HT1080 (cell line): ENCODE measurements at regions not wholly inside any gene's neighbourhood (a gene's known extent, or its start where the extent isn't known, plus 50 kb on each side); places are given as distances from the start of the nearest gene placed in this dataset.

Experiments used
- DNase-seq: peaks from one replicate; pipeline ENCODE4 v3.0.0-alpha.2; 2015; ENCODE audit warnings: low read depth

DNA sequence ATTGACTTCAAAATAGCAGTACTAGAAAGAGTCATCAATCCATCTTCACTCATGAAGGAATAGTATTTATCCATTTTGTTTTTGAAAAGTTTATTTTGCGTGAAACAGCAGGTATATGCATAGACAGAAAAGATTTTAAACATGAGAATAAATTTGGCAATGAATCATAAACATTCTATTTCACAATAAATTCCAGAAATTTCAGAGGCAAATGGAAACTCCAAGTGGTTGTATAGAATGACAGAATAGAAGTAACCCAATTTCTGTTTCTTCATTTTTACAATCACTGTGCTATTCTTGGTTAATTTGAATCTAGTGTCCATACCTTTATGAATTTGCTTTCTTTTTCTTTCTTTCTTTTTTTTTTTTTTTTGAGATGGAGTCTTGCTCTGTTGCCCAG lies 173.0 kb upstream of the ECI2 start:
- DNase-seq = no peak

DNA sequence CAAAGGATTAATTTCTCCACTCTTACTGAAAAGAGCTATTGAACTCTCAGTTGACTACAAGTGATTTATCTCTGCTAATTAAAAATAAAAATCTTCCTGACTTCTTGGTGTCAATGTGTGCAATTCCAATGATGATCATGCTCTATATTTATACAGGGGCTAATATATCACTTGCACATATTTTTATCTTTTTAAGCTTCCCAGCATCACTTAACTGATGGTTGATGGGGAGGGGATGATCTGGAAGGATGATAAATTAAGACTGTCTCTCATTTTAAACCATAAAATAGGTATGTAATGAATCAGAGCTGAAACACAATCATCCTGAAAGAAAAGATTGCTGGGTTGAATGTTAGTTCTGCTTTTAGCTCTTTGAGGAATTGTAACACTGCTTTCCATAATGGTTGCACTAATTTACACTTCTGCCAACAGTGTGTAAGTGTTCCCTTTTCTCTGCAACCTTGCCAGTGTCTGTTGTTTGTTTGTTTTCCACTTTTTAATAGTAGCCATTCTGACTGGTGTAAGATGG lies 169.6 kb upstream of the ECI2 start:
- DNase-seq = no peak

DNA sequence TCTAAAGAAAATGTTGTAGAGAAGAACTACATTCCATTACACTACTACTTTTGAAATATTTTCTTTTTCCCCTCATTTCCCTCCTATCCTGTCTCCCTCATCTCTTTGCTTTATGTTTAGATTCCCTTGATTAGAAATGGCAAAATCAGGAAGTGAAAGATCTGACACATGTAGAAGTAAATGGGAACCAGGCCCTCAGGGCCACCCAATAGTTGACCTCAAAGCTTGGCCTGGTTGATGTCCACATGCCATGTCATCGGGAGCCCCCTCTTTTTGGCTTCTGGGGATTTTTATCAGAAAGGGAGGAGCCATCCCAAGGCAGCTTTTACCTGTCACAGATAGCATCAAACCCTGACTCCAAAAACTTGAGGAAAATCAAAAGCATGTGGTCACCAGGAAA lies 168.3 kb upstream of the ECI2 start:
- DNase-seq = no peak

DNA sequence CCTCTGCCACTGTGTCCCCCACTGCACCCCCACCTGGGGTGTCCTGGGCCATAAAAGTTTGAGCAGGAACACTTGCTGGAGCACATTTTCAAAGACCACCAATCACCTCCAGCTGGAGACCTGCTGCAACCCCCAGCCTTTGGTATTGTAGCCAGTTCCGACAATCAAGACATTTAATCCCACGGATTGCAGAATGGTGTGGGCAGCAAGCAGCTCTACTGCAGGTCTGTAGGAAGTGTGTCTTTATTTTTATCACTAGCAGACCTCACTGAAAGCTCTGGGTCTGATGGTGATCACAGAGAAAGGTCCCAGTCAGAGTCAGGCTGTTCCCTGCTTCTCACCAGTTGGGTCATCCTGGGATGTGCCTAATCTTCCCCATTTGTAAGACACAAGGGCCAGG lies 167.1 kb upstream of the ECI2 start:
- DNase-seq = no peak

DNA sequence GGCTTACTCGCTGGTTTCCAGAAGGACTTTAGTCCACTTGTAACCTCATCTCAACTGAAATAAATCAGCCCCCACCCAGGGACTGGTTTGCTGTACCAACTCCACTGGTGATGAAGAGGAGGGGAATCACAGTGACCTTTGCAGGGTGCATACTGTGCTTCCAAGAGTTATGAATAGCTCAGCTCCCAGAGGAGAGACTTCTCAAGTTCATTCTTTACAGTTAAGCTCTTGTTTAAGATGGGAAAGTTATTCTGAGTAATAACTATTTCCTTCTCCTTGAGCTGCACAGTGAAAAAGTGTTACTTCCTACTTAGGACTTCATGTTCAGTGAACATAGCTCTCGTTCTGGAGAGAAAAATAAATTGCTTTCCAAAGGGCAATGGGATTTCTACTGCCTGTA lies 166.5 kb upstream of the ECI2 start:
- DNase-seq = no peak

DNA sequence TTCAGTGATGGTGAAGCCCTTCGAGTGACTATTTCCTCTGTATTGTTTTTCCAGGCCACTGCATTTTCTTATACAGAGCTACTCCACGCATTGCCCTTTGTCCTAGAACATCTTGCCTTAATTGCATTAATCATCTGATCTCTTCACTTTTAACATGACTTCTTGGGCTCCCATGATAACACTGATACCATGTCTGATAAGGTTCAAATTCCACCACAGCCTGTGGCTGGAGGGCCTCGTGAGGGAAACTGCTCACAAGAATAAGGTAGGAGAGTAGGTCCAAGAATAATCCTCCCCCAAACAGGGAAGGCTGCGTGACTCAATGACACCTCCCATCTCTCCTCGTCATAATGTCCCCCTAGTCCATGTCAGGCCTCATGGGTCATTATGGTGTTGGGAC lies 165.5 kb upstream of the ECI2 start:
- DNase-seq = no peak

DNA sequence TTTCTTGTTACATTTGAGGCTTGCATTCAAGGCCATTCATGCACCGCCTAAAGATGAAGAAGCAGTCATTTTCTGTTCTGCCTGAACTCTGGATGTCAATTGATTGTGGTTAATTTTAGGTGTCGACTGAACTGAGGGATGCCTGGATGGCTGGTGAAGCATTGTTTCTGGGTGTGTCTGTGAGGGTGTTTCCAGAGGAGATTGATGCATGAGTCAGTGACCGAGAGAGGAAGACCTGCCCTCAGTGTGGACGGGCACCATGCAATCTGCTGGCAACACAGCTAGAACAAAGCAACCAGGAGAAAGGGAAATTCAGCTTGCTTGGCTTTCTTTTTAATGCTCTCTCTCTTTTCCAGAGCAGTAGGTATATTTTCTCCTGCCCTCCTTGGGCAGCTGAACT lies 164.1 kb upstream of the ECI2 start:
- DNase-seq = peak; percentile 77

DNA sequence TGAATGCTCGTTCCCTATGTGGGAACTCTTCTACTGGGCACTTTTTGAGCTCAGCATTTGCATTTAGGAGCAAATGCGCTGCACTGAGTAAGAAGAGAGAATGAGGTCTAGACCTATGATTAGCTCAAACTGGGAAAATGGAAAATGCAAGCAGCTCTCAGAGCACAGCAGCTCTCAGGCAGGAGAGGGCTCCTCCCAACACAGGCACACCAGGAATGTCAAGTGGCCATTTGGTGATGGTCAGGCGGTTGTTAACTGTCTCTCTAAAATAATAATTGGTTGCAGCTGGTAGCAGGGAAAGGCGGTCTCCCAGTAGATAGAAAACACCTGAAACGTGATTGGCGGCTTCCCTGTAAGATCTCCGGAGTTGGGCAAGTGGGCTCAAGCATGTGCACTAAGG lies 162.0 kb upstream of the ECI2 start:
- DNase-seq = no peak

DNA sequence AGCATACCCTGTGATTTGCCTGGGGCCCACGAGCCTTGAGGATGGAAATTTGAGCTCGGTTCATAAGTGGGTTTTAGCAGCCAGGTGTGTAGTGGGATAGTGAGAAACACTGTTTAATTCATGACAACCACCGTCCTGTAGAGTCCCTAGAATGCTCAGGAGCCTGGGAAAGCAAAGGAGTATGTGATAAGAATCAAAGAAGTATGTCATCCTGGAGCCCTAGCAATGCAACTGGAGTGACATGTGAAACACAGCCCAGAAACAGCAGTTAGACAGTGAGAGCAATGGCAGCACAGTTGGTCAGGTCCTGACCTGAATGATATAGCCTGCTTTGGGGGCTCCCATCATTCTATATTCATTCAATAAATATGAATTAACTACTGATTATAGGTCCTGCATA lies 161.2 kb upstream of the ECI2 start:
- no peak for DNase-seq

DNA sequence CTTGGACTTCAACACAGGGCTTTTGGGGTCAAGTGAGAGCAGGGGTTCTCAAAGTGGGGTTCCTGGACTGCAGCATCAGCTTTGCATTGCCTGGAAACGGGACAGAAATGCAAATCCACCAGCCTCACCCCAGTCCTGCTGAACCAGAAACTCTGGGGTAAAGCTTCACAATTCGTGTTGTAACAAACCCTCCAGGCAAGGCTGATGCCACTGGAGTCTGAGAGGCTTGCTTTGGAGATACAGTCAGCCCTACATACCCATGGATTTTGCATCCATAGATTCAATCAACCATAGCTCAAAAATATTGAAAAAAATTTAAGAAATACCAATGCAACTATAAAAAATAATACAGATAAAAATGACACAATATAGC lies 160.4 kb upstream of the ECI2 start:
- no peak for DNase-seq

DNA sequence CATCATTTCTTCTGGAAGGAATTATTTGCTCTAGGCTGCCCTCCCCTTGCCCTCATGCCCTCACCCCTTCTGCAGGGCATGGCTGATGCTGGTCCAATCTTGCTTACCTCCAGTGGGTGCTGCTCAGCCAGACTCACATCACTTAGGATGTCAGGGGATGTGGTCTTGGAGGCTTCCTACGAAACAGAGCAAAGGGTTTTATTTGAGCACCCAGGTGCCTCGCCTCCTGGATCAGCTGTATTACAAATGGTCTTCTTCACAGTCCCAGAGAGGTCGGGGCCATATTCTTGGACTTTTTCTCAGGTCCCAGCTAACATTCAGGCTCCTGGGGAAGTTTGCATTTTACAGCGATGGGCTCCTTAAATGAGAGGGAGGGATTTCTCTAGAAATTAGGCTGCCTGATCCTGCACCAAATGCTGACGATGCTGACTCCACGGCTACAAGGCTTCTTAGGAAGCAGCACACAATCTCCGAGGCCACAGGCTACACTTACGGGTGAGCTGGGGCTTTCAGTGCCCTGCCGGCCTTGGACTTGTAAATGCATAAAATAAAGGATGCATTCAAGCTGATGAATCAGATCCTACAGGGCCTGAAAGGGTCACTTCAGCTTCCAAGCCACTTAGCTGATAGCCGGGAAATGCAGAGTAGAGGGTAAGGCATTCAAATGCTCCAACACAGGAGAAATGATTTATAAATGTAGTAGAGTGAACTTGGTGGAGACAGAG lies 159.8 kb upstream of the ECI2 start:
- DNase-seq = no peak

DNA sequence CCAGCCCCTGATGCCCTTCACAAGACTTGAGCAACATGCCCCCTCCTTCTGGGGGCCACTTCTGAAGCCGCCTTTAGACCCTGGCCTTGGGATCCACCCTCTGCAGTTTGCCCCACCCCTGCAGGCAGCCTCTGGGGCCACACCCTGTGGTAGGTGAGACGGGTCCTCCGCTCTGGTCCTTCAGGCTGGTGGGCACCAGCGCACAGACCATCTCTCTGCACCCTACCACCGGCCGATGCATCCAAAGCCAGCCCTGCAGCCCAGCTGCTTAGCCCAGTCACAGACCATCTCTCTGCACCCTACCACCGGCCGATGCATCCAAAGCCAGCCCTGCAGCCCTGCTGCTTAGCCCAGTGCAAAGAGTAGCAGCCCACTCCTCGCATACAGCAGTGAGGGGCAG lies 159.3 kb upstream of the ECI2 start:
- DNase-seq = no peak

DNA sequence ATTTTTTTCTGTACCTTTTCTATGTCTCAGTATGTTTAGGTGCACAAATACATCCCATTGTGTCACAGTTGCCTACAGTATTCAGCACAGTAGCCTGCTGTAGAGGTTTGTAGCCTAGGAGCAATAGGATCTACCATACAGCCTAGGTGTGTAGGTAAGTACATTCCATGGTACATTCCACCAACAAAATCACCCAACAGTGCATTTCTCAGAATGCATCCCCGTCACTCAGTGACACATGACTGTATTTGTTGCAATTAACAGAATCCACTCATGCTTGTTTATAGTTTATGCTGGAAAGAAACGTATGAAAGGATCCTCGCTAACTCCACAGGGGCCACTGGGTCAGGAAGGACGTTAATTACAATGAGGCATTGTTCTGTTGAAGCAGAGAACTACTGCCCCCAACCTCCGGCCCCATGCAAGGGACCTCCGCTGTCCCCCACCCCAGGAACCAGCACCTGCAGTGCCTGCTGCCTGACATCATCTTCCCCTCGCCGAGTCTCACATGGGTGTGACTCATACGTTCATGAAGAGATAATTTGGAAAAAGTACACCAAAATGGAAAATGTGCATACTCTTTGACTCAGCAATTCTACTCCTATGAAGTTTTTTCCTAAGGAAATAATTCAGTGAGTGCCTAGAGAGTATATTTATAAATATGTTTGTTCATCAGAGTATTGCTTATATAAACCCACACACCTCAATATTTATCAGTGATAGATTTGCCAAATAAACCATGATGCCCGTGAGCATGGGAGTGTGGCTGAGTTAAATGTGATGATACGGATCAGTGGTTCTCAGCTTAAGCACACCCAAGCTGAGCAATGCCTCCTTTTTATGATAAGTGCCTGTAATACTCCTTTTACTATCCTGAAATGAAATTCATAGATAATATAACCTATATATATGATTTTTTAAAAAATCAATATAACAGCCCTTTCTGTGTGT lies 156.4 kb upstream of the ECI2 start:
- DNase-seq = peak; percentile 76

DNA sequence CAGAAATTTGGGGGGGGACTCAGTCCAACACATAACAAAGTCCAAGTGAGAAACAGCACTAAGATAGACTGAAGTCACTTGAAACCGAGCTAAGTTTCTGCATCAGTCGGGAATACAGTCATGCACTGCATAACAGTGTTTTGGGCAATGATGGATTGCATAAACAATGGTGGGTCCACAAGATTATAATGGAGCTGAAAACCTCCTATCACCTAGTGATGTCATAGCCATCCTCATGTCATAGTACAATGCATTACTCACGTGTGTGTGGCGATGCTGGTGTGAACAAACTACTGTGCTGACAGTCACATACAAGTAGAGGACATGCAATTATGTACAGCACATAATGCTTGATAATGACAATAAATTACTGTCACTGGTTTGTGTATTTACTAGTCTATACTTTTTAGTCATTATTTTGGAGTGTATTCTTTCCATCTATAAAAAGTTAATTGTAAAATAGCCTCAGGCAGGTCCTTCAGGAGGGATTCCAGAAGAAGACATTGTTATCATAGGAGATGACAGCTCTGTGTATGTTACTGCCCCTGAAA lies 154.5 kb upstream of the ECI2 start:
- DNase-seq = no peak

DNA sequence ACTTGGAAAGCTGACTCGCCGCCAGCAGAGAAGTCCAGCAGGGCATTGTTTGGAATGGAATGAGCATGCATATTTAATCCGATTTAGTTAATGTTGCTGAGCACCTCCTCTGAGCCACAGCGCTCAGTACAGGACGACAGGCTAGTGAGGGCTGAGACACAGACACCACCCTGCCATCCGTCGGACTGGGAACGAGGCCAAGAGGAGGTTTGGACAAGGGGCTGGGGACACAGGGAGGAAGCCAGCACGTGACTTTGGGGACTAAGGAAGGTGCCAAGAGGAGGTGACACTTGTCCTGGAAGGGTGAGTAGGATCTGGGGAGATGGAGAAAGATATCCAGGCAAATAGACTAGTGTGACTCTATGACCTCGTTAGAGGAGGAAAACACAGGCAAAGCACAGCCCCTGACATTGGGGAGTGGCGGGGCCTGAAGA lies 152.5 kb upstream of the ECI2 start:
- DNase-seq = no peak

DNA sequence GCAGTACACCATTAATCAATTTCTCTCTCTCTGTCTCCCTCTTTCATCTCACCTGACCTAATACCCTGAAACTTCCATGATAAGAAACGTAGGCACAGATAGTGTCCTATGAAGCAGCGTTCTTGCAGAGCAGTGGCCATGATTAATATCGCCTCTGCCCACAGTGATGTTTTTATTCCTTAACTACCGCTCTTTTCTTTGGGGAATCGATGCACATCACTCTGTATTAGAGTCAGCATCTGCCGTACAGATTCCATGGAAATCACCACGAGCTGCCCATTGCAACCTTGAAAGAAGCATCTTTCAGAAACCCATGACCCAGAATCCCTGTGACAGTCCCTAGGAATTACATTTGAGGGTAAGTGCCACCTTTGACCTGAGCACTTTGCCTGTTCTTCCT lies 152.0 kb upstream of the ECI2 start:
- DNase-seq = no peak

DNA sequence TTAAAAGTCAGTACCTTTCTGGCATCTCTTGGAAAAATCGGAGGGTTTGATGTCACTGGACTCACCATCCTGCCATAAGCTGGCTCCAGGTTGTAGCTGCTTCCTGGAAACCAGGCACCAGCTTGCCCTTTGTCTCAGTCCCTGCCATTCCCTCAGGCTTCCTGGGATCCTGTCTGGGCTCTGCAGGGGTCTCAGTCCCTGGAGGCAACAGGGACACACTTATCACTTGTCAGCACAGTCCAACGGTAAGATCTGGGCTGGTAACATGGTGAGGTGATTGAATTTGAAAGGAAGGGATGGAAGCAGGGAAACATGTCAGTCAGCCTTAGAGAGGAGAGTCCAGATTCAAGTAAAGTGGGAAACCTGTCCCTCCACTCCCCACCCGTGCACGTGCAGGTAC lies 147.6 kb upstream of the ECI2 start:
- no peak for DNase-seq

DNA sequence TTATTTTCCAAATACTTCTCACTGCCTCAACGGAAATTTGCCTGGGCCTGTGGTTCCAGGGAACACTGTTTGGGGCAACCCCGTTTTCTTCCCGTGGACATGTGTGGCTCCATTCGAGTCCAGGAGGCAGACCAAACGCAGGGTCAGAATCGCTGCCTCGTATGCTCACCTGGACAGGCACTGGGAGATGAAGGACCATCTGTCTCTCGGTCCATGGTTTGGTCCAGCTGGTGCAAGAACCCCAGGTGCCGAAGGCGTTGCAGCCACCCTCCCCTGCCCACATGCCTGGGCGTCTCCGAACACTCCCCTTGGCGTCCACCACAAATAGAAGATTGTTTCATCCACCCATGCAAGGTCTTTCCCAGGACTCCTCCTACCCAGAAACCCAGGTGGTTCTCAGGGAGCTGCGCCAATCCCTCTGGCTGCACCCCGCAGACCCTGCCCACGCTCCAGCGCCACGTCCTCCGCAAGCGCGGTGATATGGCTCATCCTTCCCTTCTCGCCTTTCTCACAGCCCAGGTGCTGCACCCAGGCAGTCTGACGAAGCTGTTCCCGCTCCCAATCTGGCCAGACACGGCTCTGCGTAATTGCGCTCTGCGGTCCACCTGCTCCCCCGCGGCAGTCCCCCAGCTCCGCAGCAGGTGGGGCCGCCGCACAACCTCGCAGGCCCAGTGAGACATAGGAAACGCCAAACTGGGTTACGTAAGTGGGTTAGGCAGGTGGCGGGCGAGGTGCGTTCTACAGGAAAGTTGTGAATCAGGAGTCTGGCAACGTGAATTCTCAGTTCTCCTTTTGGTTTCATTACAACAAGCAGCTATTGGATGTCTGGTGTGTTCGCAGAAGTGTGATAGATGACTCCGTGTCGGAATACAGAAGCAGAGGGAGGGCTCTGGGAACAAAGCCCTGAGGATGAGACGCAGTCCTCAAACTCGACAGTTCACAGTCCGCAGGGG lies 146.2 kb upstream of the ECI2 start:
- DNase-seq = no peak

DNA sequence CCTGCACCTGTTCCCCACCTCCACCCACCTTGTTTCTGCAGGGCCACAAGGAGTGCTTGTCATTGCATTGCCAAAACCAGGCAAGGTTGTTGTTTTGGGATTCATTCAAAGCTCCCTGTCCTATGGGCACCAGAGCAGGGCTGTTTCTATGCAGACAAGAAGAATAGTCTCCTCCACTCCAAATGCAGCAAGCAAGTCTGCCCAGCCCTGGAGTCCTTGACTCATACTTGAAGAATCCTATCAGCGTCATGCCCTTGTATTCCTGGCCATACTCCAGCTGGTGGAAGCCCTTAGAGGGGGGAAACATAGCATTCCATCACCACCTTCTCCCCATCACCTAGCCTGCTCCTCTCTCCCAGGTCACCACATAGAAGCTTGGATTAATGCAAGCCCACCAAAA lies 145.3 kb upstream of the ECI2 start:
- peak; percentile 79 for DNase-seq

DNA sequence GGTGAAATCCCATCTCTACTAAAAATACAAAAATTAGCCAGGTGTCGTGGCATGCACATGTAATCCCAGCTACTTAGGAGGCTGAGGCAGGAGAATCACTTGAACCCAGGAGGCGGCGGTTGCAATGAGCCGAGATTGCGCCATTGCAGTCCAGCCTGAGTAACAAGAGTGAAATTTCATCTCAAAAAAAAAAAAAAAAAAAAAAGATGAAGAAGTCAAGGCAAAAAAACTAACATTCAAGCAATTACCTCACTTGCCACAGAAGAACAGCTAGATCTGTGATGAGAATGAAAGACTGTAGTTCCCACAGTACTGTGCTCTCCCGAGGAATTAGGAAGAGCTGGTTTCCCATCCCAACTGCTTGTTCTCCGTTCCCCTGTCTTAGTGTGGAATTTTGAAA lies 144.7 kb upstream of the ECI2 start:
- no peak for DNase-seq
